ENCODE measurements at regions not wholly inside any gene's neighbourhood (a gene's known extent, or its start where the extent isn't known, plus 50 kb on each side); places are given as distances from the start of the nearest gene placed in this dataset.

- in situ Hi-C loops (cut with MboI; ENCODE audit: low pct_ligation_motif_present in 1 of 4, low pct_unique_long_range_greater_than_20kb in 1 of 4, low sequenced_read_pairs in 3 of 4) = no loop called here
- Histone ChIP-seq H3K27ac (no peak overlapping the region), H3K36me3 (no peaks in the 10 kb centered on the region), H3K4me3 (no peak overlapping the region), H3K9me3 (no peaks in the 10 kb centered on the region), H3K27me3 (no peaks in the 10 kb centered on the region), H3K4me1 (no peaks in the 10 kb centered on the region)
- TF ChIP-seq POLR2A (IDR thresholded peaks at IDR 0.05) (no peak), POLR2AphosphoS5 (IDR thresholded peaks at IDR 0.05) (no peak), CTCF (IDR thresholded peaks at IDR 0.05) (no peak), EP300 (IDR thresholded peaks at IDR 0.05; ENCODE audit: low read depth) (no peak)
- intact Hi-C loops (cut with DNase I; ENCODE audit: low total_unique reads) = no loop called here
- 42 to 62% methylated on average over 2 of the region's 2 CpGs for WGBS, 2 donors (ENCODE audit: low coverage in 1 of 2)
- DNase-seq = no peak
Measured at GRCh38 chr2:139798391-139798790, 1018.2 kb upstream of the NXPH2 start.

GRCh38 chr2:139790807-139791752 lies 1010.9 kb upstream of the NXPH2 start:
- no peak overlapping the region for H3K4me3 ChIP-seq
- no peaks in the 10 kb centered on the region for H3K27me3 ChIP-seq
- no peaks in the 10 kb centered on the region for H3K36me3 ChIP-seq
- intact Hi-C loops (cut with DNase I; ENCODE audit: low total_unique reads) = no loop called here
- WGBS, 2 donors (ENCODE audit: low coverage in 1 of 2) = 46 to 61% methylated on average over 3 of the region's 3 CpGs
- H3K4me1 ChIP-seq = no peaks in the 10 kb centered on the region
- TF ChIP-seq EP300 (IDR thresholded peaks at IDR 0.05; ENCODE audit: low read depth) (no peak), CTCF (IDR thresholded peaks at IDR 0.05) (peak in 2 of 5 experiments; percentile 21 to 22)
- no peak for DNase-seq
- in situ Hi-C loops (cut with MboI; ENCODE audit: low pct_ligation_motif_present in 1 of 4, low pct_unique_long_range_greater_than_20kb in 1 of 4, low sequenced_read_pairs in 3 of 4) = no loop called here
- H3K27ac ChIP-seq = no peak overlapping the region
- H3K9me3 ChIP-seq = no peaks in the 10 kb centered on the region

GRCh38 chr2:139790136-139790535 lies 1009.9 kb upstream of the NXPH2 start:
- Histone ChIP-seq H3K9me3 (no peaks in the 10 kb centered on the region), H3K4me1 (no peaks in the 10 kb centered on the region), H3K36me3 (no peaks in the 10 kb centered on the region), H3K27me3 (no peaks in the 10 kb centered on the region), H3K4me3 (no peak overlapping the region), H3K27ac (no peak overlapping the region)
- in situ Hi-C loops (cut with MboI; ENCODE audit: low pct_ligation_motif_present in 1 of 4, low pct_unique_long_range_greater_than_20kb in 1 of 4, low sequenced_read_pairs in 3 of 4) = no loop called here
- WGBS, 2 donors (ENCODE audit: low coverage in 1 of 2) = 24% methylated on average over 2 of the region's 2 CpGs
- TF ChIP-seq EP300 (IDR thresholded peaks at IDR 0.05; ENCODE audit: low read depth) (no peak), POLR2AphosphoS5 (IDR thresholded peaks at IDR 0.05) (no peak), CTCF (IDR thresholded peaks at IDR 0.05) (no peak), POLR2A (IDR thresholded peaks at IDR 0.05) (no peak)
- intact Hi-C loops (cut with DNase I; ENCODE audit: low total_unique reads) = no loop called here
- DNase-seq = no peak

GRCh38 chr2:139778732-139779131 lies 998.5 kb upstream of the NXPH2 start:
- no peaks in the 10 kb centered on the region for H3K27me3 ChIP-seq
- no peaks in the 10 kb centered on the region for H3K4me1 ChIP-seq
- no peak overlapping the region for H3K27ac ChIP-seq
- DNase-seq = no peak
- TF ChIP-seq EP300 (IDR thresholded peaks at IDR 0.05; ENCODE audit: low read depth) (no peak), POLR2A (IDR thresholded peaks at IDR 0.05) (no peak), POLR2AphosphoS5 (IDR thresholded peaks at IDR 0.05) (no peak), CTCF (IDR thresholded peaks at IDR 0.05) (no peak)
- intact Hi-C loops (cut with DNase I; ENCODE audit: low total_unique reads) = no loop called here
- in situ Hi-C loops (cut with MboI; ENCODE audit: low pct_ligation_motif_present in 1 of 4, low pct_unique_long_range_greater_than_20kb in 1 of 4, low sequenced_read_pairs in 3 of 4) = no loop called here
- H3K36me3 ChIP-seq = no peaks in the 10 kb centered on the region
- H3K4me3 ChIP-seq = no peak overlapping the region
- H3K9me3 ChIP-seq = no peaks in the 10 kb centered on the region
